HG03135 (cell line): ENCODE measurements at regions not wholly inside any gene's neighbourhood (a gene's known extent, or its start where the extent isn't known, plus 50 kb on each side); places are given as distances from the start of the nearest gene placed in this dataset.

Source experiments
- ATAC-seq: cut with Tn5 transposase; IDR thresholded peaks from one replicate; pipeline ENCODE4 v1.9.1; 2021; ENCODE audit warnings: mild to moderate bottlenecking, moderate library complexity; ENCODE audit not compliant: unreplicated experiment

DNA sequence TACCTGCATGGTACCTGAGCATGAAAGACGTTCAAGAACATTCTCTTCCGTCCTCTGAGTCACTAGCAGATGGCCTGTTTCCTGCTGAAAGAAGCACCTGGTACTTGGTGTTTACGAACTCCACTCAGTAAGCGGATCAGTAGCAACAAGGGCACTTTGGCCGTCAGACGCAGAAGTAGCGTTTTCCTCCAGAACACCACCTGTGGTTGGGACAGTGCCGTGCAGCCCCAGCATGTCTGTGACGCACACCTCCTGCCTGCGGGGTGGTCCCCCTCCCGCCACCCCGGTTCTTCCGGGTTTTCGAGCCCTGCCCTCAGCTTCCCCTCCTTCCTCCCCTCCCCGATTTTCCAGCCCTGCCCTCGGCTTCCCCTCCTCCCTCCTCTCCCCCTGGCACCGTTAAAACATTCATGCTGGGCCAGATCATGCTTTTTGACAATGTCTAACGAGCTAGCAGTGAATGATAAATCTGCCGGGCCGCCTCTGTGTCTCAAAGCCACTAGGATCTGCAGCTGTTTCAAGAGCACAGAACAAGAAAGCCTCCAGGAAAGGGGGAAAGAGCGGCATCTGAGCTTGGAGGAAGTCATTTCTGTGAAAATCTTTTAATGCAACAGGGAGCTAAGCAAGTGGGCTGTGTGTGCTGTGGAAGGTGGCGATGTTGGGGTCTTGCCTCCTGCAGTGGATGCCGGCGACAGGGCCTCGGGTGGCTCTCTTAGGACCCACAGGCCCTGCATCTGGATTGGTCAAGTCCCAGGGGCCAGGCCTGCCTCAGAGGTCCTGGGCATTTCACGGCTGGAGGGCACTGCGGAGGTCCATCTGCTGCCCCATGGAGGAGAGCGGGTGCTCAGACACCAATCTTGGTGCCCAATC is 207.9 kb downstream of the ERMARD start:
- ATAC-seq = peak; percentile 71

DNA sequence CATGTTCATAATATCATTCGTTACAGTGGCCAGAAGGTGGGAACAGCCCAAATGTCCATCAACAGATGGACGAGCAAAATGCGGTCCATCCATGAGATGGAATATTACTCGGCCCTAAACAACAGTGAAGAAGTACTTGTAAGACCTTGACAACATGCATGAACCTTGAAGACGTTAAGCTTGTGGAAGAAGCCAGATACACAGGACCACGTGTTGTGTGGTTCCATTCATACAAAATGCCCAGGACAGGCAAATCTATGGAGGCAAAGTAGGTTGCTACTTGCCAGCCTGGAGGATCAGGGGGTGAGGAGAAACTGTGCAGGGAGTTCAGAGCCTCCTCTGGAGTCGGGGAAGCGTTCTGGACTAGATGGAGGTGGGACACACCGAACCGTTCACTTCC is 207.1 kb downstream of the ERMARD start:
- no peak for ATAC-seq

DNA sequence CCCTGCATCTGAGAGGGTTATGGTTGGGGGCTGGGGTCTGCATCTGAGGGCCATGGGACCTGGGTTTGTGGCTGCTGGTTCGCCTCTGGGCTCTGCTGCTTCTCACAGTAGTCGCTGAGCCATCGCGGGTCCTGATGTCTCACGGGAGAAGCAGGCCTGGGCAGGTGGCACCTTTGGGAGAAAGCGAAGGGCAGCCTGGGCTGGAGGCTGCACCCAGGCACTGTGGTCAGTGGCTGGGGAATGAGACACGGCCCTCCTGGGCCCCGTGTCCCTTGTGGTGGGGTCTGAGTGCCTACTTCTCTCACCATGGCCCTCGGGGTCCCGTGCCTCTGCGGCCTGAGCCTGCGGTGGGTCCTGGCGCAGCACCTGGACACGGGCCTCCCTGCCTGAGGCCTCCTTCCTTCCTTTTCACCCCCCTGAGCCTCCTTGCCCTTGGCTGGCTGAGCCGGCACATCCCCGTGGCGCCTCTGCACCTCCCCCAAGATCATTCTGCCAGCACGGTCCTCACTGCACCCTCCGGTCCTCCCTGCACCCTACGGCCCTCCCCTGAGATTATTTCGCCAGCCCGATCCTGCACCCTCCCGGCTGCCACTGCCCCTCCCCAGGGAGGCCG is 206.0 kb downstream of the ERMARD start:
- ATAC-seq = no peak

- ATAC-seq = no peak
Observed at GRCh38 chr6:169956580-169956979, 205.2 kb downstream of the ERMARD start.

- no peak for ATAC-seq
Observed at GRCh38 chr6:169955731-169956437, 204.5 kb downstream of the ERMARD start.

- ATAC-seq = no peak
Observed at GRCh38 chr6:169954977-169955376, 203.6 kb downstream of the ERMARD start.

- no peak for ATAC-seq
Observed at GRCh38 chr6:169953686-169954085, 202.3 kb downstream of the ERMARD start.

DNA sequence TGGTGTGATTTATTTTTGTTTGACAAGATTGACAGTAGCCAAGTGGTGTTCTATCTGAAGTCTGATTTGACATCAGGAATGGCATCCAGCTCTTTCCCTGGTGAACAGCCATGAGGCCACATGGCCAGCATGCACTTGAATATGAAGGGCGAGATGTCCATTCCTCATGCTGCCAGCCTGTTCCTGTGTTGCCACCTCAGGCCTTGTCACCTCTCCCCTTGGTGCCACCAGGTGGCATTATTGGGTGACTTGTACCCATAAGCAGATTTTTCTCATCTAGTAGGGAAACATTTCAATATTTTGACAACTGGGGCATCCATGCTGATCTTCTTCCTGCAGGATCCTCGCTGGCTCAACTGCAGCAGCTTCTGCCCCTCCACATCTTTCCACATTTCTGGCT is 199.1 kb downstream of the ERMARD start:
- ATAC-seq = no peak

DNA sequence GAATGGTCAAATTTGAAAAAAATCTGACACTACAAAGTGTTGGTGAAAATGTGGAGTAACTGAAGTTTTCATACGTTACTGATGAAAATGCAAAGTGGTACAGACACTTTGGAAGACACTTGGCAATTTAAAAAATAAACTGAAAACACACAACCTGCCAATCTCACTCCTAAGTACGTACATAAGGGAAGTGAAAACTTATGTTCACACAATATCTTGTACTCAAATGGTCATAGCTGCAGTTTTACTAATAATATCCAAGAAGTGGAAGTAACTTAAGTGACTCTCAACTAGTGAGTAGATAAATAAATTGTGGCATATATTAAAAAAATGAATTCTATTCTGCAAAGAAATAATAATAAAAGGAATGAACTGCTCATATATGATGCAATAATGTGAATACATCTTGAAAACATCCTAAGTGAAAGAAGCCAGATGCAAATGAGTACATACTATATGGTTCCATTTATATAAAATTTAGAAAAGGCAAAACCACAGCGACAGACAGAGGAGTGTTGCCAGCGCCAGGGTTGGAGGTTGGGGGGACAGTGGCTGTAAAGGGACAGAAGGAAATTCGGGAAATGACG is 198.2 kb downstream of the ERMARD start:
- ATAC-seq = no peak

DNA sequence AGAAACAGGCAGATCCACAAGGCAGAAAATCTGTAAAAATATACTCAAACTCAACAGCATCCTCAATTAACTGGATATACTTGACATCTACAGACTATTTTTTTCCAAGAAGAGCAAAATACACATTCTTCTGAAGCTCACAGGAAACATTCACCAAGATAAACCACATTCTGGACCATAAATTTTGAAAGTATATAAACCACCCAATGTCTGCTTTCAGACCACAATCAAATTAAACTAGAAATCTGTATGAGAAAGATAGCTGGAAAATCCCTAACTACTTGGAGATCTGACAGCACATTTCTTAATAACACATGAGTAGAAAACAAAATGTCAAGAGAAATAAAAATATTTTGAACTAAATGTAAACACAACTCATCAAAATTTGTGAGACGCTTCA is 195.5 kb downstream of the ERMARD start:
- no peak for ATAC-seq

DNA sequence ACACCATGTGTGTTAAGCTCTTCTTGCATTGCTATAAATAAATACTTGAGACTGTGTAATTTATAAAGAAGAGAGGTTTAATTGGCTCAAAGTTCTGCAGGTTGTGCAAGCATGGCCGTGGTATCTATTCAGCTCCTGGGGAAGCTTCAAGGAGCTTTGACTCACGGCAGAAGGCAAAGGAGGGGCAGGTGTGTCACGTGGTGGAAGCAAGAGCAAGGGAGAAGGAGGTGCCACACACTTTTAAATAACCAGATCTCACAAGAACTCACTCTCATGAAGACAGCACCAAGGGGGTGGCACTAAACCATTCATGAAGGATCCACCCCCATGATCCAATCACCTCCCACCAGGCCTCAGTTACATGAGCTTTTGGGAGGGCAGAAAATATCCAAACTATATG is 193.7 kb downstream of the ERMARD start:
- no peak for ATAC-seq

GRCh38 chr6:169944415-169944814 is 193.0 kb downstream of the ERMARD start:
- no peak for ATAC-seq

DNA sequence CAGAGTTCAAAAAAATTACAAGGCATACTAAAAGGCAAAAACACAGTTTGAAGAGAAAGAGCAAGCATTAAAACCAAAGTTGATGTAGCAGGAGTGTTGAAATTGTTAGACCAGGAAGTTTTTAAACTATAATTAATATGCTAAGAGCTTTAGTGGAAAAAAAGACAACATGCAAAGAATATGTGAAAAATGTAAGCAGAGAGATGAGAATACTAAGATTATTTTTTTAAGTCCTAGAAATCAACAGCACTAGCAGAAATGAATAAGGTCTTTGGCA is 192.6 kb downstream of the ERMARD start:
- no peak for ATAC-seq

- no peak for ATAC-seq
Observed at GRCh38 chr6:169943241-169944060, 192.0 kb downstream of the ERMARD start.

DNA sequence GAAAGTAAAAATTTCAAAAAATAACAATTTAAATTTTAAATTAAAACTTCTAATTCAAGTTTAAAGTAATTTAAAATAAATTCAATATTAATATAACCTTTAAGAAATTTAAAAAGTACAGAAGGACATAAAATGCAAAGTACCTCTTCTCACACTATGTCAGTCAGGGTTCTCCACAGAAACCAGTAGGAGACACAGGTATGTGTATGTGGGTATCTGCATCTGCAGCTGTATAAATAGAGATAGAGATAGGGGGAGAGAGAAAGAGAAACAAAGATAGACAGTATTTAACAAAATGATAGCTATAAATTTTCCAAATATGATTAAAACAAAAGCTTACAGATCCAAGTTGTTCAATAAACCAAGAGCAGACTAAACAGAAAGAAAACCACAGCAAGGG is 190.8 kb downstream of the ERMARD start:
- no peak for ATAC-seq

- ATAC-seq = no peak
Observed at GRCh38 chr6:169940481-169941271, 189.3 kb downstream of the ERMARD start.

GRCh38 chr6:169939554-169940164 is 188.2 kb downstream of the ERMARD start:
- ATAC-seq = no peak

DNA sequence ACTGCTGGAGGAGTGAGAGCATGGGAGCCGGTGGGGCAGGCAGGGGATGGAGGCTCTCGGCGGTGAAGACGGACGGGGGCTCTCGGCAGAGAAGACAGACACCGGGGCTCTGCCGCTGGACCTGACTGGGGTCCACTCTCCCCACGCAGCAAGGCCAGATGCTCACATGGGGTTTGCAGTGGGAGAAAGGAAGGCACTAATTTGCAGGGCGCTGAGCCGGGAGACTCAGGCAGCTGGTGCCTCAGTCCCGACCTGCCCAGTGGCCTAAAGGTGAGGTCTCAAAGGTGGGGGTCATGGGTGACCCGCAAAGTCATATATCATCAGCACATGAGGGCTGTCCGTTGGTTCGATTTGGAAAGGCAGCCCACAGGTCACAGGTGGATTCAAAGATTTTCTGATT is 187.3 kb downstream of the ERMARD start:
- ATAC-seq = no peak

DNA sequence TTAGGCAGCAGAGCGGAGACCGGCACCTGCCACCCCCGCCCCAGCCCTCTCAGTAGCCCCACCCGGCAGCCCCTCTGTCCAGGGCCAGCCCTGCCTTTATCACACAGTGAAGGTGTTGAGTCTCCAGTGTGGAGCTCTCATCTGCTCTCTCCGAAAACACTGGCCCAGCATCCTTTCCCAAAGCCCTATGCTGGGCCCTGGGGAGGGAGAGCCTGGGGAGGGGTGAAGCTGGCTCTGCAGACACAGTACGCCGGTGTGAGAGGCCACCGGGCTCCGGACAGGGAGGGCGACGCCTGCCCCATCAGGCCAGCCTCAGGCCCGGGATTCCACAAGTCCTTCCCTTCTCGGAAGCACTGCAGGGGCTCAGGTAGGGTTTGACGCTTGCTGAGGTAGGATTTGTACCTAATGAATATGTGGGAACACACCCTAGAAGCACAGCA is 186.9 kb downstream of the ERMARD start:
- ATAC-seq = no peak
